Fibroblast of lung (primary cell): ENCODE measurements at regions not wholly inside any gene's neighbourhood (a gene's known extent, or its start where the extent isn't known, plus 50 kb on each side); places are given as distances from the start of the nearest gene placed in this dataset.

Experiments
- DNase-seq, 2 donors: peaks; one replicate each; pipeline versions ENCODE4 v3.0.0 to v3.0.0-alpha.2; 2010; ENCODE audit warnings: low read depth in 2 of 2
- H2AFZ ChIP-seq: 2 replicates; pipeline ENCODE4 v1.5.1; 2012; ENCODE audit warnings: low read length, control low read depth, inconsistent platforms
- H3K27ac ChIP-seq: 2 replicates; pipeline ENCODE4 v1.5.1; 2011; ENCODE audit warnings: low read length, control low read depth; ENCODE audit not compliant: insufficient read depth
- H3K27me3 ChIP-seq: 2 replicates; pipeline ENCODE4 v1.5.1; 2011; ENCODE audit warnings: mild to moderate bottlenecking, low read length; ENCODE audit not compliant: control insufficient read depth, insufficient read depth
- H3K36me3 ChIP-seq: 2 replicates; pipeline ENCODE4 v1.5.1; 2011; ENCODE audit warnings: low read length; ENCODE audit not compliant: control insufficient read depth, insufficient read depth
- H3K4me1 ChIP-seq: 2 replicates; pipeline ENCODE4 v1.5.1; 2011; ENCODE audit warnings: low read length; ENCODE audit not compliant: control insufficient read depth, insufficient read depth; ENCODE audit errors: extremely low read depth
- H3K4me2 ChIP-seq: 2 replicates; pipeline ENCODE4 v1.5.1; 2011; ENCODE audit warnings: low read length, control low read depth; ENCODE audit not compliant: insufficient read depth; ENCODE audit errors: extremely low read depth
- H3K4me3 ChIP-seq, 4 experiments: fragments of 200-600 bp in 1 of 4; sonication (generic) in 1 of 4; replicated peaks in 1 of 4; 2 replicates each; pipeline ENCODE4 v1.5.1; 2011 to 2016; ENCODE audit warnings: low read length in 4 of 4, low read depth in 3 of 4, mild to moderate bottlenecking in 3 of 4, control low read depth in 2 of 4, inconsistent platforms in 1 of 4, mixed read lengths in 1 of 4; ENCODE audit not compliant: insufficient read depth in 1 of 4; ENCODE audit errors: control extremely low read depth in 1 of 4
- H3K79me2 ChIP-seq: 2 replicates; pipeline ENCODE4 v1.5.1; 2012; ENCODE audit warnings: mild to moderate bottlenecking, low read length, inconsistent platforms; ENCODE audit not compliant: control insufficient read depth, insufficient read depth
- H3K9ac ChIP-seq: 2 replicates; pipeline ENCODE4 v1.5.1; 2011; ENCODE audit warnings: mild to moderate bottlenecking, low read length, control low read depth; ENCODE audit not compliant: insufficient read depth
- H3K9me3 ChIP-seq: 2 replicates; pipeline ENCODE4 v1.5.1; 2012; ENCODE audit warnings: low read depth, low read length; ENCODE audit not compliant: control insufficient read depth, insufficient read depth
- H4K20me1 ChIP-seq: 2 replicates; pipeline ENCODE4 v1.5.1; 2011; ENCODE audit warnings: low read length; ENCODE audit not compliant: control insufficient read depth, insufficient read depth; ENCODE audit errors: extremely low read depth
- EZH2 ChIP-seq: IDR thresholded peaks from 2 replicates; pipeline ENCODE4 v1.5.1; 2012; ENCODE audit warnings: low read length, control low read depth, mild to moderate bottlenecking; ENCODE audit errors: missing control alignments
- TF ChIP-seq, protein P1 (sequence below), 2 donors: IDR thresholded peaks in 1 of 2; conservative IDR thresholded peaks in 1 of 2; 1 replicate in 1 of 2; 2 replicates in 1 of 2; pipeline ENCODE4 v1.5.1; 2011 to 2012; ENCODE audit warnings: low read length in 2 of 2, control low read depth in 1 of 2, inconsistent platforms in 1 of 2, low read depth in 1 of 2, mild to moderate bottlenecking in 1 of 2

DNA sequence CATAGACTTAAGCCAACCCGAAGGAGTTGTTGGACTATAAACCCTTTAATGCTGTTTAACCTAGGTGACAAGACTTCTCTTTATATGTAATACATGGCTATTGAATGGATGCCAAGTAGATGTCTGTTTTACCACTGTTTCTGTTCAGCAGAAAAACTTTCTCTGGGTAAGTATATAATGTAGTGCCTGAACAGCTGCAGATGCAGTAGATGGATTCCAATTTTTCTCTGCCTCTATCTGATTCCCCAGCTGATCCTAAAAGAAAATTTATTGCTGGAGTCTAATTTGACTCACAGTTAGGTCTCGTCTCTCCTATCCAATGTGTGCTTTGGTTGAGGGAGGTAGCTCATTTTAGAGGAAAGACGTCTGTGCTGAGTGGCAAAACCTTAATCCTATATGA is 256.5 kb upstream of the CBLB start:
- H3K9me3 ChIP-seq: no peaks in the 10 kb centered on the region
- no peak for TF ChIP-seq EZH2
- TF ChIP-seq, protein P1, sequence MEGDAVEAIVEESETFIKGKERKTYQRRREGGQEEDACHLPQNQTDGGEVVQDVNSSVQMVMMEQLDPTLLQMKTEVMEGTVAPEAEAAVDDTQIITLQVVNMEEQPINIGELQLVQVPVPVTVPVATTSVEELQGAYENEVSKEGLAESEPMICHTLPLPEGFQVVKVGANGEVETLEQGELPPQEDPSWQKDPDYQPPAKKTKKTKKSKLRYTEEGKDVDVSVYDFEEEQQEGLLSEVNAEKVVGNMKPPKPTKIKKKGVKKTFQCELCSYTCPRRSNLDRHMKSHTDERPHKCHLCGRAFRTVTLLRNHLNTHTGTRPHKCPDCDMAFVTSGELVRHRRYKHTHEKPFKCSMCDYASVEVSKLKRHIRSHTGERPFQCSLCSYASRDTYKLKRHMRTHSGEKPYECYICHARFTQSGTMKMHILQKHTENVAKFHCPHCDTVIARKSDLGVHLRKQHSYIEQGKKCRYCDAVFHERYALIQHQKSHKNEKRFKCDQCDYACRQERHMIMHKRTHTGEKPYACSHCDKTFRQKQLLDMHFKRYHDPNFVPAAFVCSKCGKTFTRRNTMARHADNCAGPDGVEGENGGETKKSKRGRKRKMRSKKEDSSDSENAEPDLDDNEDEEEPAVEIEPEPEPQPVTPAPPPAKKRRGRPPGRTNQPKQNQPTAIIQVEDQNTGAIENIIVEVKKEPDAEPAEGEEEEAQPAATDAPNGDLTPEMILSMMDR (conservative IDR thresholded peaks at IDR 0.05 in 1 of 2, IDR thresholded peaks at IDR 0.05 in 1 of 2; ENCODE audit: low read depth in 1 of 2, low read length in 2 of 2): no peak
- no peak for DNase-seq
- H2AFZ ChIP-seq: no peak overlapping the region
- H3K4me3 ChIP-seq: no peak overlapping the region
- H3K36me3 ChIP-seq: no peaks in the 10 kb centered on the region
- no peak overlapping the region for H3K4me2 ChIP-seq
- no peaks in the 10 kb centered on the region for H3K79me2 ChIP-seq
- H3K9ac ChIP-seq: no peak overlapping the region
- H4K20me1 ChIP-seq: no peaks in the 10 kb centered on the region
- H3K27me3 ChIP-seq: no peaks in the 10 kb centered on the region
- H3K27ac ChIP-seq: no peak overlapping the region
- H3K4me1 ChIP-seq: no peaks in the 10 kb centered on the region

DNA sequence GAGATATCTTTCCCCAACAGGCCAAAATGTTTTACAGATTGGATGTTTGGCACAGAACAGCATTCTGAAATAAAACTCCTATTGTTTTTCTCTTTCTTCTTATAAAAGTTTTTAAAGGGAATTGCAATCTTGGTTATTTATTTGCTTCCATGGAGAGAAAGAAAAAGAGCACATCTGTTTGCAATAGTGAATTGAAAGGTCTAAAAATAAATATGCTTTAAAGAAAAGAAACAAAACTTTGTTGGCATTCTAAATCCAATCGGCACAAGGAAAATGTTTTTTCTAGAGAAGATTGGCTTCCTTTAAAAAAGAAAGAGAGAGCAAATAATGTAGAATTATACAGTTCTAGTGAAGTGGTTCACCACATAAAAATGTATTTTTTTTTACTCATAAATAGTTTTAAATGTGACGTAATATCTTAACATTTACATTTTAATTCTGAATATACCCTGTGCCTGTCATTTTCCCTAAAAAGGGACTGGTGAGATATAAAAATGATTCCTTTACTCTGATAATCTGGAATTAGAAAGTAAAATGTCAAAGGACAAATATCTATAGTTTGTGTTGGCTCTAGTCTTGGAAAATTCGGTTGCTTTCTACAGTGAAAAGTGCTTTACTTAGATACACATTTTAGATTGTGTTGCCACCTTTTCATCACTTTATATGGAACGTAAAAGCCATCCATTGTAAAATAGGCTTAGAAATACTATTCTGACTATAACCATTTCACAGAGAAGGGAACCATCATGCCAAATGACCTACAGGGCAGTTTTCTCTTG is 257.4 kb upstream of the CBLB start:
- Histone ChIP-seq H2AFZ (no peak overlapping the region), H3K27me3 (no peaks in the 10 kb centered on the region), H3K4me2 (peak overlapping the region; percentile 25), H3K9ac (no peak overlapping the region), H3K9me3 (no peaks in the 10 kb centered on the region), H4K20me1 (no peaks in the 10 kb centered on the region), H3K36me3 (no peaks in the 10 kb centered on the region), H3K27ac (no peak overlapping the region), H3K4me3 (no peak overlapping the region), H3K79me2 (no peaks in the 10 kb centered on the region), H3K4me1 (peaks cover 4% of the 10 kb centered on the region)
- TF ChIP-seq, protein P1 (conservative IDR thresholded peaks at IDR 0.05 in 1 of 2, IDR thresholded peaks at IDR 0.05 in 1 of 2; ENCODE audit: low read depth in 1 of 2, low read length in 2 of 2): no peak
- no peak for TF ChIP-seq EZH2
- DNase-seq: no peak

DNA sequence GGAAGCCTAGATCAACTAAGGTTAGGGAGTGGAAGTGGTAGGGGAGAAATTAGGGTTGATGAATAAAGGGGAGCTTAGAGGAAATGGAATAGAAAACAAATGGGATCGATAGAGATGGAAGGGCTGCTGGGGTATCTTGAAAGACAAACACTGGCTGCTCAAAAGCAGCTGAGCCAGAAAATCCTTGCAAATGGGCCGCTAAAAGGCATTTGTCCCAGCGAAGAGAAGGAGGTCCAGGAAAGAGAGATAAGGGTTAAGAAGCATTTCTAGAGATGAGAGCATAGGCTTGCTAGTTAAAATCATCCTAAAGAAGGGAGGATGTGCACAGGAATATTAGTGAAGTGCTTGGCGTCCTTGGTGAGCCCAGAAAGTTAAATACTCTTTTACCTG is 258.0 kb upstream of the CBLB start:
- no peak for DNase-seq
- H3K79me2 ChIP-seq: no peaks in the 10 kb centered on the region
- no peak overlapping the region for H3K27ac ChIP-seq
- H3K4me3 ChIP-seq: no peak overlapping the region
- no peaks in the 10 kb centered on the region for H3K36me3 ChIP-seq
- H3K4me2 ChIP-seq: no peak overlapping the region
- H3K9me3 ChIP-seq: no peaks in the 10 kb centered on the region
- H3K9ac ChIP-seq: no peak overlapping the region
- H3K27me3 ChIP-seq: no peaks in the 10 kb centered on the region
- TF ChIP-seq, protein P1 (conservative IDR thresholded peaks at IDR 0.05 in 1 of 2, IDR thresholded peaks at IDR 0.05 in 1 of 2; ENCODE audit: low read depth in 1 of 2, low read length in 2 of 2): no peak
- TF ChIP-seq EZH2: no peak
- H4K20me1 ChIP-seq: no peaks in the 10 kb centered on the region
- H3K4me1 ChIP-seq: peaks cover 6% of the 10 kb centered on the region
- no peak overlapping the region for H2AFZ ChIP-seq
